ENCODE measurements at regions not wholly inside any gene's neighbourhood (a gene's known extent, or its start where the extent isn't known, plus 50 kb on each side); places are given as distances from the start of the nearest gene placed in this dataset.

GRCh38 chr1:4137621-4138415 lies 237.7 kb upstream of the C1orf174 start:
- Histone ChIP-seq H3K27ac (no peak overlapping the region), H3K4me1 (no peaks in the 10 kb centered on the region), H3K27me3 (peaks cover 0 to 41% (median 7%) of the 10 kb centered on the region in 9 donors), H3K9me3 (no peaks in the 10 kb centered on the region), H3K4me3 (no peak overlapping the region), H3K36me3 (no peaks in the 10 kb centered on the region)
- intact Hi-C loops (cut with DNase I), result no loop called here
- ATAC-seq (no peak), DNase-seq (no peak)
- WGBS, 4 donors, result 40 to 44% (median 42%) methylated on average over 14 of the region's 14 CpGs
- TF ChIP-seq, protein P1, sequence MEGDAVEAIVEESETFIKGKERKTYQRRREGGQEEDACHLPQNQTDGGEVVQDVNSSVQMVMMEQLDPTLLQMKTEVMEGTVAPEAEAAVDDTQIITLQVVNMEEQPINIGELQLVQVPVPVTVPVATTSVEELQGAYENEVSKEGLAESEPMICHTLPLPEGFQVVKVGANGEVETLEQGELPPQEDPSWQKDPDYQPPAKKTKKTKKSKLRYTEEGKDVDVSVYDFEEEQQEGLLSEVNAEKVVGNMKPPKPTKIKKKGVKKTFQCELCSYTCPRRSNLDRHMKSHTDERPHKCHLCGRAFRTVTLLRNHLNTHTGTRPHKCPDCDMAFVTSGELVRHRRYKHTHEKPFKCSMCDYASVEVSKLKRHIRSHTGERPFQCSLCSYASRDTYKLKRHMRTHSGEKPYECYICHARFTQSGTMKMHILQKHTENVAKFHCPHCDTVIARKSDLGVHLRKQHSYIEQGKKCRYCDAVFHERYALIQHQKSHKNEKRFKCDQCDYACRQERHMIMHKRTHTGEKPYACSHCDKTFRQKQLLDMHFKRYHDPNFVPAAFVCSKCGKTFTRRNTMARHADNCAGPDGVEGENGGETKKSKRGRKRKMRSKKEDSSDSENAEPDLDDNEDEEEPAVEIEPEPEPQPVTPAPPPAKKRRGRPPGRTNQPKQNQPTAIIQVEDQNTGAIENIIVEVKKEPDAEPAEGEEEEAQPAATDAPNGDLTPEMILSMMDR (IDR thresholded peaks at IDR 0.05), result no peak
- TF ChIP-seq POLR2A (IDR thresholded peaks at IDR 0.05), result no peak

- Histone ChIP-seq H3K27me3 (peaks cover 0 to 38% (median 7%) of the 10 kb centered on the region in 9 donors), H3K4me3 (no peak overlapping the region), H3K36me3 (no peaks in the 10 kb centered on the region), H3K27ac (no peak overlapping the region), H3K9me3 (no peaks in the 10 kb centered on the region), H3K4me1 (no peaks in the 10 kb centered on the region)
- DNase-seq (no peak), ATAC-seq (no peak)
- 82 to 87% (median 85%) methylated on average over 8 of the region's 8 CpGs for WGBS, 4 donors
- TF ChIP-seq, protein P1 (IDR thresholded peaks at IDR 0.05), result no peak
- no peak for TF ChIP-seq POLR2A (IDR thresholded peaks at IDR 0.05)
- intact Hi-C loops (cut with DNase I), result no loop called here
Observed at GRCh38 chr1:4139646-4140045, 239.6 kb upstream of the C1orf174 start.

DNA sequence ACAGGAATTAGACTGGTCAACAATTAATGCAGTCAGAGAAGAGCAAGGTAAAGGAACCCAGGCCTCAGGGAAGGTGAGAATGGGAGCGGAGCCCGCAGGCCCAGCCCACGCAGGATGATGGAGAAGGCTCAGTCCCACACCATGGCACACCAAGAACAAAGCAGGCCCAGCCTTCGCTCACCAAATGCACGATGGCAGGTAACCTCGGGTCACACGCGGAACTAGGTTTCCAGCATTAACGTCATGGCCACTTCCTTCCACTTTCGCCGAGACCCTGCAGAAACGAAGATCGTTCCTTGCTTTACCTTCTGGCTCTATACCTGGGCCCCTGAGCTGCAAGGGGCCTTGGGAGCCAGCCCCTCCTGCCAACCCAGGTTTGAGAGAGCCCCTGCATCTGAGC lies 240.2 kb upstream of the C1orf174 start:
- DNase-seq, result no peak
- H3K4me1 ChIP-seq, result no peaks in the 10 kb centered on the region
- no peaks in the 10 kb centered on the region for H3K9me3 ChIP-seq
- no peak for ATAC-seq
- no peak overlapping the region for H3K4me3 ChIP-seq
- H3K27me3 ChIP-seq, result peaks cover 0 to 38% (median 7%) of the 10 kb centered on the region in 9 donors
- no peak for TF ChIP-seq POLR2A (IDR thresholded peaks at IDR 0.05)
- TF ChIP-seq, protein P1 (IDR thresholded peaks at IDR 0.05), result no peak
- intact Hi-C loops (cut with DNase I), result no loop called here
- H3K36me3 ChIP-seq, result no peaks in the 10 kb centered on the region
- WGBS, 4 donors, result 80 to 86% (median 85%) methylated on average over 11 to 13 of the region's 13 CpGs
- no peak overlapping the region for H3K27ac ChIP-seq

DNA sequence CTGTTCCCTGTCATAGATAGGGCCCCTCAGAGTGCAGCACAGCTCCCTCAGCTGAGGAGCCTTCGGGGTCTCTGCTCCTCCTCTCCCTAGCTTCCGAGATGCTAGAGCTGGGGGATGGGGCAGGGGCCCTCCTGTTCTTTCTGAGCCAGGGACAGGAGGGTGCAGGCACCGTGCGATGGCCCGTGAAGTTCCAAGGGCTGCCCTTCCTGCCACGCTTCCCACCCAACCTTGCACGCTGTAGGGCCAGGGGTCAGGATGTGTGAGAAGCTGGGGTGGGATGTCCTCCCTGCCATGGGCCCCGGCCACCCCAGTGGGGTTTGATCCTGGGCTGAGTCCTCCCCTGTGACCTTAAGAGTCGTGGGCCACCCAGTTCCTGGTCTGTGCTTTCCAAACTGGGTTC lies 240.7 kb upstream of the C1orf174 start:
- ATAC-seq (no peak), DNase-seq (no peak)
- TF ChIP-seq, protein P1 (IDR thresholded peaks at IDR 0.05), result no peak
- no peak for TF ChIP-seq POLR2A (IDR thresholded peaks at IDR 0.05)
- Histone ChIP-seq H3K9me3 (no peaks in the 10 kb centered on the region), H3K27me3 (peaks cover 0 to 38% (median 7%) of the 10 kb centered on the region in 9 donors), H3K4me1 (no peaks in the 10 kb centered on the region), H3K4me3 (no peak overlapping the region), H3K36me3 (no peaks in the 10 kb centered on the region), H3K27ac (no peak overlapping the region)
- 70 to 76% (median 72%) methylated on average over 3 to 9 of the region's 9 CpGs for WGBS, 4 donors
- intact Hi-C loops (cut with DNase I), result no loop called here
